Adrenal gland (tissue), 5 donors: ENCODE measurements at regions not wholly inside any gene's neighbourhood (a gene's known extent, or its start where the extent isn't known, plus 50 kb on each side); places are given as distances from the start of the nearest gene placed in this dataset.

ENCODE experiments used
- CTCF ChIP-seq, 6 experiments: fragments of 450-650 bp in 4 of 6; fragments of 200-600 bp in 2 of 6; sonication (generic) in 1 of 6; IDR thresholded peaks; 1 replicate in 5 of 6; 2 replicates in 1 of 6; pipeline versions ENCODE4 v1.5.1 to v1.8.0; 2016 to 2021; ENCODE audit warnings: antibody characterized with exemption in 6 of 6, mild to moderate bottlenecking in 2 of 6, moderate library complexity in 1 of 6
- POLR2A ChIP-seq, 2 donors: fragments of 450-650 bp; IDR thresholded peaks; one replicate each; pipeline ENCODE4 v1.6.1; 2017; ENCODE audit warnings: antibody characterized with exemption in 2 of 2, mild to moderate bottlenecking in 2 of 2, moderate library complexity in 1 of 2
- donor health status: DM: no; HTN: no; CAD: no.

DNA sequence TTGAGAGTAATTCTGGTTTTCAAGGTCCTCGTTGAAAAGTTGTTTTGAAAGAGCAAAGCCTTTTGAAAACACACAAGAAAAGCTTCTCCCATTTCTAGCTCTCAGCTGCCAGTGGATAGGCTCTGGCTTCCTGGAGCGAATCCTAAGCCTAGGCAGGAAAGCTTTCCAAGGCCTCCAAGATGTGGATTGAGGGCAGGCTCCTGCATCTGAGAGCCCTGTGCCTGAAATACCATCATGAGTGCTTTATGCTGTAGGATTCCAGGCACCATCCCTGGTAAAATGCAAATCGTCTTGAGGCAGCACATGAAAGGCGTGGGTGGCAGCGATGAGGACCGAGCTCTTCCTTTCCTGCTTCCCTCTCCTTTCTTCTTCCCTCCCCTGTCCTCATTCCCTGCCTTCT, 60.7 kb upstream of the CORO2B start:
- TF ChIP-seq POLR2A (IDR thresholded peaks at IDR 0.05) (no peak), CTCF (IDR thresholded peaks at IDR 0.05) (no peak)
